ENCODE measurements at regions not wholly inside any gene's neighbourhood (a gene's known extent, or its start where the extent isn't known, plus 50 kb on each side); places are given as distances from the start of the nearest gene placed in this dataset.

DNA sequence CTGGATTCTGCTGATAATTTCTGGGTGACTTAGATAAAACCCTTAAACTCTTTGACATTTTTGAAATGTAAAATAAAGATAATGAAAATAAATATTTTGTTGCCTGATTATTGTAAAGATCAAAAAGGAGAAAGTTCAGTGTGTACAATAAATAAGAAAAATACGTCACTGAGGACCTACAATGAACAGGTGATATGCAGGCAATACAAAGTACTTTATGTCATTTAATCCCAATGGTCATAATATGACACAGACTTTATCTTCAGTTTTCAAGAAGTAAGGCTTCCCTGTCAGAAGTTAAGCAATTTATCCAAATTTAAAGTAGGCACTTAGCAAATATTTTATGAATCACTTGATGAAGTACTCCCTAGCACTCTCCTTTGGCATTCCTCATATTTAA, 532.8 kb downstream of the GBA3 start:
- ATAC-seq (no peak), FAIRE-seq (no peak), DNase-seq (ENCODE audit: extremely low read depth in 1 of 4, low spot score in 3 of 4) (no peak)
- Histone ChIP-seq H2AFZ (ENCODE audit: low read depth, low read length) (no peak overlapping the region), H4K20me1 (replicated peaks; ENCODE audit: control insufficient read depth, insufficient read depth, low read length) (no peaks in the 10 kb centered on the region), H3K9me1 (ENCODE audit: control insufficient read depth, insufficient read depth, low read length) (no peaks in the 10 kb centered on the region), H3K27ac (ENCODE audit: extremely low read depth, low read depth, low read length) (no peak overlapping the region), H3K27me3 (ENCODE audit: control insufficient read depth in 2 of 2, insufficient read depth in 2 of 2, low read length in 2 of 2) (no peaks in the 10 kb centered on the region), H3K79me2 (ENCODE audit: control insufficient read depth, insufficient read depth, low read length) (no peaks in the 10 kb centered on the region), H3K4me1 (replicated peaks in 1 of 2; ENCODE audit: control insufficient read depth in 2 of 2, insufficient read depth in 2 of 2, low read length in 2 of 2) (no peaks in the 10 kb centered on the region), H3K36me3 (ENCODE audit: control insufficient read depth, insufficient read depth, low read length) (0 out of 3 replicates have a peak, but pooled peaks cover 4% of the 10 kb centered on the region), H3K4me3 (no peak overlapping the region), H3K4me2 (ENCODE audit: insufficient read depth, low read length) (no peak overlapping the region), H3K9ac (ENCODE audit: insufficient read depth in 1 of 2, low read depth in 2 of 2, low read length in 2 of 2) (no peak overlapping the region), H3K9me3 (replicated peaks; ENCODE audit: control insufficient read depth, insufficient read depth, low read depth, low read length) (no peaks in the 10 kb centered on the region)
- intact Hi-C loops (cut with micrococcal nuclease) (no loop called here), in situ Hi-C loops (cut with MboI) (no loop called here)
- POLR2A ChIA-PET: no interaction called here
- BruUV-seq (replicated peaks): no TSS peak
- CTCF ChIA-PET (ENCODE audit: low intra/inter-chr PET ratio): no interaction called here
- 25% methylated on average over 1 of the region's 1 CpG for WGBS (ENCODE audit: insufficient coverage, low coverage, missing lambda C conversion rate)
- TF ChIP-seq NFRKB (IDR thresholded peaks at IDR 0.05; ENCODE audit: low read depth) (no peak), LARP7 (IDR thresholded peaks at IDR 0.05) (no peak), KAT2B (IDR thresholded peaks at IDR 0.05; ENCODE audit: low read depth, low read length) (no peak), CEBPG (CRISPR knock-in tag; IDR thresholded peaks at IDR 0.05) (no peak), CEBPG (tag; conservative IDR thresholded peaks at IDR 0.05 in 1 of 2, IDR thresholded peaks at IDR 0.05 in 1 of 2) (no peak), ZFPM2 (CRISPR knock-in tag; IDR thresholded peaks at IDR 0.05) (no peak), FOXA3 (CRISPR knock-in tag; conservative IDR thresholded peaks at IDR 0.05 in 1 of 2, IDR thresholded peaks at IDR 0.05 in 1 of 2) (no peak), FOXM1 (IDR thresholded peaks at IDR 0.05; ENCODE audit: low read depth) (no peak), FOXM1 (CRISPR knock-in tag; IDR thresholded peaks at IDR 0.05; ENCODE audit: low read depth) (no peak), DMBX1 (CRISPR knock-in tag; IDR thresholded peaks at IDR 0.05; ENCODE audit: borderline replicate concordance) (no peak), SAFB2 (IDR thresholded peaks at IDR 0.05; ENCODE audit: borderline replicate concordance, low read depth, low read length, severe bottlenecking) (no peak), THRB (CRISPR knock-in tag; conservative IDR thresholded peaks at IDR 0.05) (no peak), KDM2B (CRISPR knock-in tag; IDR thresholded peaks at IDR 0.05) (no peak), NELFE (IDR thresholded peaks at IDR 0.05; ENCODE audit: insufficient read depth, insufficient read length) (no peak), CEBPZ (IDR thresholded peaks at IDR 0.05; ENCODE audit: borderline replicate concordance, low read depth, low read length) (no peak), PHF21A (IDR thresholded peaks at IDR 0.05; ENCODE audit: borderline replicate concordance, low read depth) (no peak)

Data from K562 (cell line).